CD4-positive, alpha-beta T cell (primary cell): ENCODE measurements at regions not wholly inside any gene's neighbourhood (a gene's known extent, or its start where the extent isn't known, plus 50 kb on each side); places are given as distances from the start of the nearest gene placed in this dataset.

Source experiments
- ATAC-seq: fragments of 200-7000 bp; cut with Tn5 transposase; one replicate; pipeline ENCODE4 v1.10.0; 2022; ENCODE audit warnings: mild to moderate bottlenecking; ENCODE audit not compliant: poor library complexity
- CTCF ChIA-PET: fragments of 350-600 bp; sonication (Branson Sonifier 250); formaldehyde crosslinking; loops from one replicate; lab custom pipeline; 2021; ENCODE audit warnings: antibody characterized with exemption, inconsistent platforms; lab: Charles Lee
- POLR2A ChIA-PET: fragments of 350-600 bp; sonication (Branson Sonifier 250); formaldehyde crosslinking; loops from one replicate; lab custom pipeline; 2021; ENCODE audit warnings: antibody characterized with exemption, inconsistent platforms; lab: Charles Lee
- DNase-seq, 14 experiments: peaks; one replicate each; pipeline ENCODE4 v3.0.0-alpha.2; 2013 to 2020; ENCODE audit warnings: mixed read lengths in 2 of 14
- H3K27ac ChIP-seq, 2 donors: one replicate each; pipeline versions ENCODE4 v1.5.1 to v1.7.0; 2013; ENCODE audit warnings: low read length in 2 of 2, low read depth in 1 of 2, mild to moderate bottlenecking in 1 of 2
- H3K27me3 ChIP-seq, 2 experiments: 1 replicate in 1 of 2; 2 replicates in 1 of 2; pipeline versions ENCODE4 v1.6.1 to v1.7.0; 2013; ENCODE audit warnings: low read length in 2 of 2, control low read depth in 1 of 2, mild to moderate bottlenecking in 1 of 2, moderate library complexity in 1 of 2; ENCODE audit not compliant: insufficient read depth in 2 of 2, control insufficient read depth in 1 of 2
- H3K36me3 ChIP-seq: one replicate; pipeline ENCODE4 v1.6.1; 2013; ENCODE audit warnings: low read length, control low read depth; ENCODE audit not compliant: insufficient read depth
- H3K4me1 ChIP-seq: one replicate; pipeline ENCODE4 v1.6.1; 2013; ENCODE audit warnings: low read length, control low read depth; ENCODE audit not compliant: insufficient read depth
- H3K4me3 ChIP-seq: one replicate; pipeline ENCODE4 v1.5.1; 2013; ENCODE audit warnings: mild to moderate bottlenecking, low read length, moderate library complexity
- H3K9me3 ChIP-seq, 2 experiments: 1 replicate in 1 of 2; 2 replicates in 1 of 2; pipeline versions ENCODE4 v1.6.1 to v1.7.0; 2013; ENCODE audit warnings: low read length in 2 of 2, mild to moderate bottlenecking in 2 of 2, control low read depth in 1 of 2, moderate library complexity in 1 of 2; ENCODE audit not compliant: control insufficient read depth in 1 of 2, insufficient read depth in 1 of 2
- H3K27ac Mint-ChIP-seq: one replicate; pipeline ENCODE4 v1.8.0; 2020; ENCODE audit warnings: mixed read lengths
- H3K27me3 Mint-ChIP-seq: one replicate; pipeline ENCODE4 v1.8.0; 2021; ENCODE audit warnings: mixed read lengths
- H3K36me3 Mint-ChIP-seq: one replicate; pipeline ENCODE4 v1.8.0; 2021; ENCODE audit warnings: low read depth, mixed read lengths
- H3K4me1 Mint-ChIP-seq: one replicate; pipeline ENCODE4 v1.8.0; 2021; ENCODE audit warnings: low read depth, mixed read lengths
- H3K4me3 Mint-ChIP-seq: one replicate; pipeline ENCODE4 v1.8.0; 2020; ENCODE audit warnings: mild to moderate bottlenecking, mixed read lengths
- H3K9me3 Mint-ChIP-seq: one replicate; pipeline ENCODE4 v1.8.0; 2020; ENCODE audit warnings: mixed read lengths
- CTCF ChIP-seq: fragments of 200-600 bp; IDR thresholded peaks from one replicate; pipeline ENCODE4 v1.8.0; 2022; ENCODE audit warnings: antibody characterized with exemption, mild to moderate bottlenecking
- intact Hi-C, 2 experiments: fragments of 100-400 bp; cut with DNase I in 1 of 2; cut with micrococcal nuclease in 1 of 2; formaldehyde crosslinking; loops; one replicate each; pipeline versions ENCODE4 v1.15.1 to v1.9.0; 2023 to 2025; cut with DNase I, micrococcal nuclease

- intact Hi-C loops: no loop called here
- ATAC-seq (no peak), DNase-seq (no peak)
- H3K4me1 Mint-ChIP-seq: no peaks in the 10 kb centered on the region
- no peak overlapping the region for H3K4me3 ChIP-seq
- no peak overlapping the region for H3K27ac ChIP-seq
- no peaks in the 10 kb centered on the region for H3K36me3 ChIP-seq
- CTCF ChIA-PET: no interaction called here
- H3K9me3 Mint-ChIP-seq: no peaks in the 10 kb centered on the region
- no peaks in the 10 kb centered on the region for H3K4me1 ChIP-seq
- no peak for TF ChIP-seq CTCF
- POLR2A ChIA-PET: no interaction called here
- no peaks in the 10 kb centered on the region for H3K36me3 Mint-ChIP-seq
- no peak overlapping the region for H3K4me3 Mint-ChIP-seq
- no peak overlapping the region for H3K27ac Mint-ChIP-seq
- H3K27me3 Mint-ChIP-seq: peaks cover 26% of the 10 kb centered on the region
- H3K27me3 ChIP-seq: no peaks in the 10 kb centered on the region
- H3K9me3 ChIP-seq: no peaks in the 10 kb centered on the region
These were observed 182.4 kb upstream of the LCORL start for GRCh38 chr4:18203966-18204365.

GRCh38 chr4:18202486-18202885 is 180.9 kb upstream of the LCORL start:
- no peaks in the 10 kb centered on the region for H3K36me3 ChIP-seq
- H3K4me1 ChIP-seq: no peaks in the 10 kb centered on the region
- ChIA-PET POLR2A (no interaction called here), CTCF (no interaction called here)
- DNase-seq (no peak), ATAC-seq (no peak)
- intact Hi-C loops: no loop called here
- H3K9me3 Mint-ChIP-seq: no peaks in the 10 kb centered on the region
- no peak overlapping the region for H3K27ac Mint-ChIP-seq
- H3K4me1 Mint-ChIP-seq: no peaks in the 10 kb centered on the region
- H3K9me3 ChIP-seq: no peaks in the 10 kb centered on the region
- H3K27me3 Mint-ChIP-seq: peaks cover 26% of the 10 kb centered on the region
- no peak overlapping the region for H3K4me3 Mint-ChIP-seq
- H3K36me3 Mint-ChIP-seq: no peaks in the 10 kb centered on the region
- no peak overlapping the region for H3K27ac ChIP-seq
- no peak for TF ChIP-seq CTCF
- H3K4me3 ChIP-seq: no peak overlapping the region
- no peaks in the 10 kb centered on the region for H3K27me3 ChIP-seq

GRCh38 chr4:18201885-18202284 is 180.3 kb upstream of the LCORL start:
- Histone ChIP-seq H3K36me3 (no peaks in the 10 kb centered on the region), H3K9me3 (no peaks in the 10 kb centered on the region), H3K4me1 (no peaks in the 10 kb centered on the region), H3K27ac (no peak overlapping the region), H3K27me3 (no peaks in the 10 kb centered on the region), H3K4me3 (no peak overlapping the region)
- H3K27ac Mint-ChIP-seq: no peak overlapping the region
- no peak for DNase-seq
- ChIA-PET CTCF (no interaction called here), POLR2A (no interaction called here)
- intact Hi-C loops: no loop called here
- no peaks in the 10 kb centered on the region for H3K9me3 Mint-ChIP-seq
- no peak for ATAC-seq
- no peaks in the 10 kb centered on the region for H3K36me3 Mint-ChIP-seq
- H3K27me3 Mint-ChIP-seq: peaks cover 26% of the 10 kb centered on the region
- no peak for TF ChIP-seq CTCF
- no peaks in the 10 kb centered on the region for H3K4me1 Mint-ChIP-seq
- H3K4me3 Mint-ChIP-seq: no peak overlapping the region
